ENCODE measurements at regions not wholly inside any gene's neighbourhood (a gene's known extent, or its start where the extent isn't known, plus 50 kb on each side); places are given as distances from the start of the nearest gene placed in this dataset.

DNA sequence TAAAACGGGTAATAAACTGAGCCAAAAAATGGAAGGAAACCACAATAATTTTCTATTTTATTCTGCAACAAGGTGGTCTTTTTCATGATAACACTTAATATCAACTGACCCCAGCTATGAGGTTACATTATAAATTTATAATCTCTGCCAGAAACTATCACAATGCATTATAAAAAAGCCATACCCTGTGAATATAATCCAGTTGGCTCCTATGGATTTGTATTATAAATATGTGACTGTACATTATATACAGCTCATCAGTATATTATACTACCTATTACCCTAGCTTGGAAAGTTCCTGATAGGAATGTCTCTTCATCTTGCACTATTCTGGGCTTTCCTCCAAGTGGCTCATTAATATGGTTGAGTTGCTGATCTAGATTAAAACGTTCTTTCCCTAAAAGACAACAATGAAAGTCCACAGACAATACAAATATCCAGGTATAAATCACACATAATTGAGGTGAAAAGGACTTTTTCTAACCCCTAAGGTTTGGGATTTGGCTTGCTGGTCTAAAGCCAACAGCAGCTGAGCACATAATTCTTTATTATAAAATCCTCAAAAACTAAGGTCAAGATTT lies 487.7 kb downstream of the TTLL7 start:
- TF ChIP-seq, protein P1, sequence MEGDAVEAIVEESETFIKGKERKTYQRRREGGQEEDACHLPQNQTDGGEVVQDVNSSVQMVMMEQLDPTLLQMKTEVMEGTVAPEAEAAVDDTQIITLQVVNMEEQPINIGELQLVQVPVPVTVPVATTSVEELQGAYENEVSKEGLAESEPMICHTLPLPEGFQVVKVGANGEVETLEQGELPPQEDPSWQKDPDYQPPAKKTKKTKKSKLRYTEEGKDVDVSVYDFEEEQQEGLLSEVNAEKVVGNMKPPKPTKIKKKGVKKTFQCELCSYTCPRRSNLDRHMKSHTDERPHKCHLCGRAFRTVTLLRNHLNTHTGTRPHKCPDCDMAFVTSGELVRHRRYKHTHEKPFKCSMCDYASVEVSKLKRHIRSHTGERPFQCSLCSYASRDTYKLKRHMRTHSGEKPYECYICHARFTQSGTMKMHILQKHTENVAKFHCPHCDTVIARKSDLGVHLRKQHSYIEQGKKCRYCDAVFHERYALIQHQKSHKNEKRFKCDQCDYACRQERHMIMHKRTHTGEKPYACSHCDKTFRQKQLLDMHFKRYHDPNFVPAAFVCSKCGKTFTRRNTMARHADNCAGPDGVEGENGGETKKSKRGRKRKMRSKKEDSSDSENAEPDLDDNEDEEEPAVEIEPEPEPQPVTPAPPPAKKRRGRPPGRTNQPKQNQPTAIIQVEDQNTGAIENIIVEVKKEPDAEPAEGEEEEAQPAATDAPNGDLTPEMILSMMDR (IDR thresholded peaks at IDR 0.05), result no peak
- no peak for TF ChIP-seq POLR2A (IDR thresholded peaks at IDR 0.05)
